ENCODE measurements at regions not wholly inside any gene's neighbourhood (a gene's known extent, or its start where the extent isn't known, plus 50 kb on each side); places are given as distances from the start of the nearest gene placed in this dataset.

DNA sequence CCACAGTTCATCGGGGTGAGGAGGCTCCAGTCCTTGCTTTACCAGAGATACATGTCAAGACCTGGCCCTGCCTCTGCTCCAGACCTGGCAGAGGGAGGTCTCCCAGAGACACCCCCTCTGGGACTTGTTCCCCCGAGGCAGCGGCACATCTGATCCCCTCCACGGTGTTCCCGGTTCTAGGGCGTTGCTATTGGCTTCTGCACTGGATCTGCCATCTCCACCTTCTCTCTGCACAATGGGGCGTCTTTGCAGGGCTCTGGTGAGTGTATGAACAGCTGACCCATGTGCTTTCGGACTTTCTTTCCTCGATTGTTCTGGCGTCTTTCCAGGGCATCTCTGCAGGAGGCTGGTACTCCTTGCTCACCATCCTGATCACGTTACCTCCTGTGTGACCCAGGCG lies 930.4 kb downstream of the TBC1D22A start:
- no peaks in the 10 kb centered on the region for H3K9me2 ChIP-seq (ENCODE audit: insufficient read depth)
- no peaks in the 10 kb centered on the region for H4K20me1 ChIP-seq (replicated peaks; ENCODE audit: insufficient read depth)
- TF ChIP-seq, protein P1, sequence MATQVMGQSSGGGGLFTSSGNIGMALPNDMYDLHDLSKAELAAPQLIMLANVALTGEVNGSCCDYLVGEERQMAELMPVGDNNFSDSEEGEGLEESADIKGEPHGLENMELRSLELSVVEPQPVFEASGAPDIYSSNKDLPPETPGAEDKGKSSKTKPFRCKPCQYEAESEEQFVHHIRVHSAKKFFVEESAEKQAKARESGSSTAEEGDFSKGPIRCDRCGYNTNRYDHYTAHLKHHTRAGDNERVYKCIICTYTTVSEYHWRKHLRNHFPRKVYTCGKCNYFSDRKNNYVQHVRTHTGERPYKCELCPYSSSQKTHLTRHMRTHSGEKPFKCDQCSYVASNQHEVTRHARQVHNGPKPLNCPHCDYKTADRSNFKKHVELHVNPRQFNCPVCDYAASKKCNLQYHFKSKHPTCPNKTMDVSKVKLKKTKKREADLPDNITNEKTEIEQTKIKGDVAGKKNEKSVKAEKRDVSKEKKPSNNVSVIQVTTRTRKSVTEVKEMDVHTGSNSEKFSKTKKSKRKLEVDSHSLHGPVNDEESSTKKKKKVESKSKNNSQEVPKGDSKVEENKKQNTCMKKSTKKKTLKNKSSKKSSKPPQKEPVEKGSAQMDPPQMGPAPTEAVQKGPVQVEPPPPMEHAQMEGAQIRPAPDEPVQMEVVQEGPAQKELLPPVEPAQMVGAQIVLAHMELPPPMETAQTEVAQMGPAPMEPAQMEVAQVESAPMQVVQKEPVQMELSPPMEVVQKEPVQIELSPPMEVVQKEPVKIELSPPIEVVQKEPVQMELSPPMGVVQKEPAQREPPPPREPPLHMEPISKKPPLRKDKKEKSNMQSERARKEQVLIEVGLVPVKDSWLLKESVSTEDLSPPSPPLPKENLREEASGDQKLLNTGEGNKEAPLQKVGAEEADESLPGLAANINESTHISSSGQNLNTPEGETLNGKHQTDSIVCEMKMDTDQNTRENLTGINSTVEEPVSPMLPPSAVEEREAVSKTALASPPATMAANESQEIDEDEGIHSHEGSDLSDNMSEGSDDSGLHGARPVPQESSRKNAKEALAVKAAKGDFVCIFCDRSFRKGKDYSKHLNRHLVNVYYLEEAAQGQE (IDR thresholded peaks at IDR 0.05; ENCODE audit: unreplicated experiment) = no peak
- TF ChIP-seq ETS1 (IDR thresholded peaks at IDR 0.05) (no peak), ZNF331 (CRISPR knock-in tag; IDR thresholded peaks at IDR 0.05; ENCODE audit: low read depth) (no peak), NANOG (IDR thresholded peaks at IDR 0.05; ENCODE audit: borderline replicate concordance) (no peak)
- no peaks in the 10 kb centered on the region for H3K36me3 Mint-ChIP-seq (ENCODE audit: low read depth)
- peaks cover 7% of the 10 kb centered on the region for H3K36me3 ChIP-seq (ENCODE audit: insufficient read depth)
- H3K79me2 ChIP-seq (replicated peaks; ENCODE audit: insufficient read depth) = no peaks in the 10 kb centered on the region
- DNase-seq (ENCODE audit: low spot score) (no peak), ATAC-seq (no peak)
- no peak overlapping the region; the same call in 1 of the 2 replicates for H3K27ac Mint-ChIP-seq
- H3K27me3 Mint-ChIP-seq (ENCODE audit: insufficient read depth, low read depth, poor library complexity) = peaks cover 4% of the 10 kb centered on the region
- H3K4me1 Mint-ChIP-seq = peaks cover 3% of the 10 kb centered on the region
- no peaks in the 10 kb centered on the region; the same call in 1 of the 3 replicates for H3K9me3 Mint-ChIP-seq
- H3K4me3 ChIP-seq = no peak overlapping the region
- H3K4me2 ChIP-seq = no peak overlapping the region
- H2AFZ ChIP-seq = no peak overlapping the region
- no peak overlapping the region for H3K4me3 Mint-ChIP-seq
- H3K27ac ChIP-seq (ENCODE audit: low read depth) = no peak overlapping the region
- no peaks in the 10 kb centered on the region for H3F3A ChIP-seq (replicated peaks; ENCODE audit: low read depth)
- H3K4me1 ChIP-seq (ENCODE audit: insufficient read depth) = no peaks in the 10 kb centered on the region
- H3K27me3 ChIP-seq (ENCODE audit: insufficient read depth) = no peaks in the 10 kb centered on the region

DNA sequence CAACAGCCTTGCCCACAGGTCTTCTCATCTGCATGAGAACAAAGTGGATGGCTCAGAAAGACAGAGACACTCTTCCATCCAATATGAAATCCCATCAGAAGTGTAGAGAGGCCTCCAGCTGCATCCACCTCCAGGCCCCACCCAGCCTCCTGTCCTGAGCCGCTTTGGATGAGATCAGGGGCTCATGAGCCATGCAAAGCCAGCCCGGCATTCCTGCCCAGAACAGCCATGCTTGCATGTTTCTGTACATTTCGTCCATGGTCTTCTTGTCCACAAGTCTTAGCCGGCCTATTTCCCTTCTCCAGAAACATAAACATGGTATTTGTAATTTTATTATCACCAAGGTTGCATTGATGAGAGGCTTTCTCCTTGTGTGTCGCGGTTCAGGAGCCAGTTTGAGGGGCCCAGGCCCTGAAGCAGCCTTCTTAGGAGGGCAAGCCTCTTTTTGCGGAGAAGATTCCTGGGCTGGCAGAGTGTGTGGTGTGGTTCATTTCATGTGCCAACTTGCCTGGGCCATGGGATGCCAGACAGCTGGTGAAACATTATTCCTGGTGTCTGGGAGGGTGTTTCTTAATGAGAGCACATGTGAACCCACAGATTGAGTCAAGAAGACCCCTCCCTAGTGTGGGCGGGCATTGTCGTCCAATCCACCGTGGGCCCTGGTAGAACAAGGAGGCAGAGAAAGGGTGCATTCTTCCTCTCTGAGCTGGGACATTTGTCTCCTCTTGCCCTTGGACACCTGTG lies 928.9 kb downstream of the TBC1D22A start:
- no peak overlapping the region for H3K4me3 Mint-ChIP-seq
- H3K9me3 Mint-ChIP-seq = peaks cover 3% of the 10 kb centered on the region; the same call in 2 of the 3 replicates
- H3K9me2 ChIP-seq (ENCODE audit: insufficient read depth) = no peaks in the 10 kb centered on the region
- DNase-seq (ENCODE audit: low spot score) (no peak), ATAC-seq (no peak)
- H3F3A ChIP-seq (replicated peaks; ENCODE audit: low read depth) = no peaks in the 10 kb centered on the region
- no peak overlapping the region for H2AFZ ChIP-seq
- no peaks in the 10 kb centered on the region for H3K4me1 Mint-ChIP-seq
- H3K36me3 Mint-ChIP-seq (ENCODE audit: low read depth) = no peaks in the 10 kb centered on the region
- H3K27me3 Mint-ChIP-seq (ENCODE audit: insufficient read depth, low read depth, poor library complexity) = peaks cover 2% of the 10 kb centered on the region
- H3K79me2 ChIP-seq (replicated peaks; ENCODE audit: insufficient read depth) = no peaks in the 10 kb centered on the region
- no peaks in the 10 kb centered on the region for H3K4me1 ChIP-seq (ENCODE audit: insufficient read depth)
- H4K20me1 ChIP-seq (replicated peaks; ENCODE audit: insufficient read depth) = no peaks in the 10 kb centered on the region
- H3K4me3 ChIP-seq = no peak overlapping the region
- H3K36me3 ChIP-seq (ENCODE audit: insufficient read depth) = no peaks in the 10 kb centered on the region; the same call in 1 of the 2 replicates
- H3K27ac Mint-ChIP-seq = no peak overlapping the region
- no peaks in the 10 kb centered on the region for H3K27me3 ChIP-seq (ENCODE audit: insufficient read depth)
- no peak overlapping the region for H3K27ac ChIP-seq (ENCODE audit: low read depth)
- H3K4me2 ChIP-seq = no peak overlapping the region
- TF ChIP-seq STAT1 (IDR thresholded peaks at IDR 0.05; ENCODE audit: unreplicated experiment) (no peak), NANOG (IDR thresholded peaks at IDR 0.05; ENCODE audit: borderline replicate concordance) (no peak), JUNB (IDR thresholded peaks at IDR 0.05; ENCODE audit: unreplicated experiment) (no peak), EZH2 (IDR thresholded peaks at IDR 0.05; ENCODE audit: low read depth, unreplicated experiment) (no peak), POLR2AphosphoS5 (IDR thresholded peaks at IDR 0.05; ENCODE audit: low read depth) (no peak), ETS1 (IDR thresholded peaks at IDR 0.05) (no peak), EZH2phosphoT487 (IDR thresholded peaks at IDR 0.05; ENCODE audit: unreplicated experiment) (no peak), ZNF114 (CRISPR knock-in tag; IDR thresholded peaks at IDR 0.05) (no peak)
- TF ChIP-seq, protein P2, sequence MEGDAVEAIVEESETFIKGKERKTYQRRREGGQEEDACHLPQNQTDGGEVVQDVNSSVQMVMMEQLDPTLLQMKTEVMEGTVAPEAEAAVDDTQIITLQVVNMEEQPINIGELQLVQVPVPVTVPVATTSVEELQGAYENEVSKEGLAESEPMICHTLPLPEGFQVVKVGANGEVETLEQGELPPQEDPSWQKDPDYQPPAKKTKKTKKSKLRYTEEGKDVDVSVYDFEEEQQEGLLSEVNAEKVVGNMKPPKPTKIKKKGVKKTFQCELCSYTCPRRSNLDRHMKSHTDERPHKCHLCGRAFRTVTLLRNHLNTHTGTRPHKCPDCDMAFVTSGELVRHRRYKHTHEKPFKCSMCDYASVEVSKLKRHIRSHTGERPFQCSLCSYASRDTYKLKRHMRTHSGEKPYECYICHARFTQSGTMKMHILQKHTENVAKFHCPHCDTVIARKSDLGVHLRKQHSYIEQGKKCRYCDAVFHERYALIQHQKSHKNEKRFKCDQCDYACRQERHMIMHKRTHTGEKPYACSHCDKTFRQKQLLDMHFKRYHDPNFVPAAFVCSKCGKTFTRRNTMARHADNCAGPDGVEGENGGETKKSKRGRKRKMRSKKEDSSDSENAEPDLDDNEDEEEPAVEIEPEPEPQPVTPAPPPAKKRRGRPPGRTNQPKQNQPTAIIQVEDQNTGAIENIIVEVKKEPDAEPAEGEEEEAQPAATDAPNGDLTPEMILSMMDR (conservative IDR thresholded peaks at IDR 0.05; ENCODE audit: low read depth in 2 of 2) = no peak

All from GM23338 (cell line).